Cardiac muscle cell (in vitro differentiated cells and primary cell): ENCODE measurements at regions not wholly inside any gene's neighbourhood (a gene's known extent, or its start where the extent isn't known, plus 50 kb on each side); places are given as distances from the start of the nearest gene placed in this dataset.
"Not testable (repeated sequence)": the region's sequence is repeated elsewhere in the genome, so short reads cannot be mapped to it uniquely, and the experiment has no call there.

Experiments used
- DNase-seq, 2 donors: peaks; one replicate each; pipeline versions ENCODE4 v3.0.0 to v3.0.0-alpha.2; 2010 to 2017; ENCODE audit warnings: low read depth in 1 of 2, low spot score in 1 of 2
- H3K27ac ChIP-seq: fragments of 200-600 bp; sonication (generic); 2 replicates; pipeline ENCODE4 v1.5.1; 2016
- H3K27me3 ChIP-seq: fragments of 200-600 bp; sonication (generic); 2 replicates; pipeline ENCODE4 v1.6.0; 2016; ENCODE audit warnings: control low read depth
- H3K36me3 ChIP-seq: fragments of 200-600 bp; sonication (generic); 2 replicates; pipeline ENCODE4 v1.5.1; 2016; ENCODE audit warnings: control low read depth
- H3K4me1 ChIP-seq: fragments of 200-600 bp; sonication (generic); 2 replicates; pipeline ENCODE4 v1.8.1; 2017; ENCODE audit warnings: low read depth, mild to moderate bottlenecking, mixed run types
- H3K4me3 ChIP-seq: fragments of 200-600 bp; sonication (generic); 2 replicates; pipeline ENCODE4 v1.5.1; 2016; ENCODE audit warnings: mild to moderate bottlenecking
- H3K9me3 ChIP-seq: fragments of 200-600 bp; sonication (generic); 2 replicates; pipeline ENCODE4 v1.5.1; 2017; ENCODE audit warnings: low read depth, mild to moderate bottlenecking, control low read depth
- TF ChIP-seq, protein P1 (sequence below): IDR thresholded peaks from 2 replicates; pipeline ENCODE4 v1.5.1; 2012; ENCODE audit warnings: low read depth, mild to moderate bottlenecking, low read length

DNA sequence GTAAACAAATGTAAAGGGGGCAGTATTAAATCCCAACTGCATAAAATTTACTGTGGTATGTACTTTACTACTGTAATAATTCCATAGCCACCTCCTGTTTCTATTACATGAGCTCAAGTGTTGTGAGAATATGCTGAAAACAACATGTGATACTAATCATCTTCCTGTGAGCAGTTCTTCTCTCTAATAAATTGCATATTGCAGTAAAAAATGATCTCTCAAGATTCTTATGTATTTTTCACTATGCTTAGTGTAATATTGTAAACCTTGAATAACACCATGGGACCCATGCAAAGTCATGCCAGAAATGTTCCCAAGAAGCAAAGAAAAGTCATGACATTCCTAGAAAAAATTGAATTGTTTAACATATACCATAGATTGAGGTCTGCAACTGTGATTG, 133.0 kb upstream of the ATXN1 start:
- no peak overlapping the region for H3K4me3 ChIP-seq
- H3K36me3 ChIP-seq = no peaks in the 10 kb centered on the region
- H3K4me1 ChIP-seq = peaks cover 5% of the 10 kb centered on the region
- H3K27me3 ChIP-seq = no peaks in the 10 kb centered on the region
- no peaks in the 10 kb centered on the region for H3K9me3 ChIP-seq
- TF ChIP-seq, protein P1, sequence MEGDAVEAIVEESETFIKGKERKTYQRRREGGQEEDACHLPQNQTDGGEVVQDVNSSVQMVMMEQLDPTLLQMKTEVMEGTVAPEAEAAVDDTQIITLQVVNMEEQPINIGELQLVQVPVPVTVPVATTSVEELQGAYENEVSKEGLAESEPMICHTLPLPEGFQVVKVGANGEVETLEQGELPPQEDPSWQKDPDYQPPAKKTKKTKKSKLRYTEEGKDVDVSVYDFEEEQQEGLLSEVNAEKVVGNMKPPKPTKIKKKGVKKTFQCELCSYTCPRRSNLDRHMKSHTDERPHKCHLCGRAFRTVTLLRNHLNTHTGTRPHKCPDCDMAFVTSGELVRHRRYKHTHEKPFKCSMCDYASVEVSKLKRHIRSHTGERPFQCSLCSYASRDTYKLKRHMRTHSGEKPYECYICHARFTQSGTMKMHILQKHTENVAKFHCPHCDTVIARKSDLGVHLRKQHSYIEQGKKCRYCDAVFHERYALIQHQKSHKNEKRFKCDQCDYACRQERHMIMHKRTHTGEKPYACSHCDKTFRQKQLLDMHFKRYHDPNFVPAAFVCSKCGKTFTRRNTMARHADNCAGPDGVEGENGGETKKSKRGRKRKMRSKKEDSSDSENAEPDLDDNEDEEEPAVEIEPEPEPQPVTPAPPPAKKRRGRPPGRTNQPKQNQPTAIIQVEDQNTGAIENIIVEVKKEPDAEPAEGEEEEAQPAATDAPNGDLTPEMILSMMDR = no peak
- no peak overlapping the region for H3K27ac ChIP-seq
- DNase-seq = no peak

DNA sequence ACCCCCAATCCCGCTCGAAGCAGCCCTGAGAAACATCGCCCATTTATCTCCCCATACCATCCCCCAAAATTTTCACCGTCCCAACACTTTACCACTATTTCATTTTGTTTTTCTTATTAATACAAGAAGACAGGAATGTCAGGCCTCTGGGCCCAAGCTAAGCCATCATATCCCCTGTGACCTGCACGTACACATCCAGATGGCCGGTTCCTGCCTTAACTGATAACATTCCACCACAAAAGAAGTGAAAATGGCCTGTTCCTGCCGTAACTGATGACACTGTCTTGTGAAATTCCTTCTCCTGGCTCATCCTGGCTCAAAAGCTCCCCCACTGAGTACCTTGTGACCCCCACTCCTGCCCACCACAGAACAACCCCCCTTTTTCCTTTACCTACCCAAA, 129.8 kb upstream of the ATXN1 start:
- not testable (repeated sequence) for H3K9me3 ChIP-seq, H3K27me3 ChIP-seq, H3K4me1 ChIP-seq

DNA sequence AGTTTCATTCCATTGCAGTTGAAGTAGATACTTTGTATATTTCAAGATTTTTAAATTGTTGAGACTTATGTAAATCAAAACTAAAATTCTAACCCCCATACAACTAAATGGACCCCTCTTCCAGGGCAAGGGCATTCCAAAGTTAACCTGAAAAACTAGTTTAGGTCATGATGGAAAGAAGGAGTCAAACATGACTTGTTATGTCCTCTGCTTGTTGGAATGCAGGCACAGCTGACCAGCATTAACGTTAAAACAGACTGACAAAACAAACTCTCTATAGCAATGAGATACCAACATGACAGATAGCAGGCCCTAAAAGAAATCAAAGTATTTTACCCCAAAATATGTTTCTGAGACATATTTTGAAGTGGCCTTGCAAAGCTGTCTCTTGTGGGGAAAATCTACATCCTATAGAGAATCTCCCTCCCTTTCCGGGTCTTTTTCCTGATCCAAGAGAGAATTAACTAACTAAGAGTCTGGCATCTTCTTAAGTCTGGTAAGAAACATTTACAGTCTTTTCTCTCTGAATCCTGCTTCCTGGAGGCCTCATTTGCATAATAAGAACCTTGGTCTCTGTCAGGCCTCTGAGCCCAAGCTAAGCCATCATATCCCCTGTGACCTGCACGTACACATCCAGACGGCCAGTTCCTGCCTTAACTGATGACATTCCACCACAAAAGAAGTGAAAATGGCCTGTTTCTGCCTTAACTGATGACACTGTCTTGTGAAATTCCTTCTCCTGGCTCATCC, 124.3 kb upstream of the ATXN1 start:
- H3K4me3 ChIP-seq = no peak overlapping the region
- H3K27me3 ChIP-seq = no peaks in the 10 kb centered on the region

More for the DNA sequence above, 129.8 kb upstream of the ATXN1 start:
- H3K36me3 ChIP-seq, DNase-seq, H3K4me3 ChIP-seq, H3K27ac ChIP-seq: not testable (repeated sequence)

DNA sequence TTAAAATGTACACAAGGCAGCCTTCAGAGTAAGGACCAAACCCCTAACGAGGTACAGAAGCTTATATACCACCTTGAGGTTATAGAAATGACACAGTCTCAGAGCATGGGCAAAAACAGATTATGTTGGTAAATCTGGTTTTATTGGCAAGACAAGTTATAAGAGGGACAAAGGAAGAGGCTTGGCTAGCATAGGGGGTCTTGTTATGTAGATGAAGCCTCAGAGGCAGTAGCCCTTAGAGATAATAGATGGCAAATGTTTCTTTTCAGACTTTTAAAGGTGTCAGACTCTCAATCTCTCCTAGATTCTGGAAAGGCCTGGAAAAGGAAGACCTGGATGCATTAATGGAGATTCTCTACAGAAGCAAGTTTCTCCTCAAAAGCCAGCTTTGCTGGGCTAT, 123.3 kb upstream of the ATXN1 start:
- Histone ChIP-seq H3K4me1 (no peaks in the 10 kb centered on the region), H3K27me3 (no peaks in the 10 kb centered on the region), H3K4me3 (no peak overlapping the region), H3K27ac (no peak overlapping the region), H3K9me3 (no peaks in the 10 kb centered on the region), H3K36me3 (no peaks in the 10 kb centered on the region)
- TF ChIP-seq, protein P1 = no peak
- DNase-seq = no peak

More for the DNA sequence above, 124.3 kb upstream of the ATXN1 start:
- no peaks in the 10 kb centered on the region for H3K4me1 ChIP-seq
- H3K27ac ChIP-seq = no peak overlapping the region
- no peaks in the 10 kb centered on the region for H3K9me3 ChIP-seq
- TF ChIP-seq, protein P1 = no peak
- DNase-seq = no peak
- H3K36me3 ChIP-seq = no peaks in the 10 kb centered on the region

DNA sequence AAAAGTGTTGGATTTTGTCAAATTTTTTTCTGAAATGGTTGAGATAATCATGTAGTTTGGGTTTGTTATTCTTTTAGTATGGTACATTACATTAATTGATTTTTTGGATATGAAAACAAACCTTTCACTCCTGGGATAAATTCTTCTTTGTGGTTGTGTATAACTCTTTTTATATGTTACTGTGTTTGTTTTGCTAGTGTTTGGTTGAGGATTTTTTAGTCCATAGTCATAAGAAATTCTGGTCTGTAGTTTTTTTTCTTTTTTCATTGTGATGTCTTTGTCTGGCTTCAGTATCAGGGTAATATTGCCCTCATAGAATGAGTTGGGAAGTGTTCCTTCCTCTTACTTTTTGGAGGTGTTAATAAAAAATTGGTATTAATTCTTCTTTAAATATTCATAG, 122.2 kb upstream of the ATXN1 start:
- no peak for DNase-seq
- no peak overlapping the region for H3K27ac ChIP-seq
- no peaks in the 10 kb centered on the region for H3K4me1 ChIP-seq
- no peak overlapping the region for H3K4me3 ChIP-seq
- no peaks in the 10 kb centered on the region for H3K9me3 ChIP-seq
- H3K27me3 ChIP-seq = no peaks in the 10 kb centered on the region
- TF ChIP-seq, protein P1 = no peak
- no peaks in the 10 kb centered on the region for H3K36me3 ChIP-seq

DNA sequence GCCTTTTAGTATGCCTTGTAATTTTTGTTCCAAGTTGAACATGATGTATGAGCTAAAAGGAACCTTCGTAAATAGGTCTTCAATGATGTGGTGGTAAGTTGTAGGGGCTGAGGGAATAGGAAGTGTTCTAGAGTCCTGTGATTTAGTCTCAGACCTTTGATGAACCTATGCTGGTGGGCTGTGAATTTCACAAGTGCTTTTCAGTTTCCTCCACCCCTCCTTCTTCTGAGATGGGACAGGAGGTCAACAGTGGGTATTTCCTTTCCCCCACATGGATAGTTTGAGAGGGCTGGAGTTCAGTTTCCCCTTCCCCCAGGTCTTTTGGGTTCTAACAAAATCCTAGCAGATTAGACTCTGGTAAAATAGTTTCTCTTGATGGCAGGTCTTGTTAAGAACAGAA, 121.0 kb upstream of the ATXN1 start:
- Histone ChIP-seq H3K27ac (no peak overlapping the region), H3K4me3 (no peak overlapping the region), H3K27me3 (no peaks in the 10 kb centered on the region), H3K9me3 (no peaks in the 10 kb centered on the region), H3K36me3 (no peaks in the 10 kb centered on the region), H3K4me1 (no peaks in the 10 kb centered on the region)
- no peak for DNase-seq
- TF ChIP-seq, protein P1 = no peak

DNA sequence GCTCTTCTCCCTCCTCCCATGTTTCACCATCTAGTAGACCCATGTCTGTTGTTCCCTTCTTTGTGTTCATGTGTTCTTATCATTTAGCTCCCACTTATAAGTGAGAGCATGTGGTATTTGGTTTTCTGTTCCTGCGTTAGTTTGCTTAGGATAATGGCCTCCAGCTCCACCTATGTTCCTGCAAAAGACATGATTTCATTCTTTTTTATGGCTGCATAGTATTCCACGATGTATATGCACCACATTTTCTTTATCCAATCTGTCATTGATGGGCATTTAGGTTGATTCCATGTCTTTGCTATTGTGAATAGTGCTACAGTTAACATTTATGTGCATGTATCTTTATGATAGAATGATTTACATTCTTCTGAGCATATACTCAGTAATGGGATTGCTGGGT, 115.6 kb upstream of the ATXN1 start:
- H3K4me1 ChIP-seq, DNase-seq, H3K9me3 ChIP-seq: not testable (repeated sequence)

More for the DNA sequence above, 115.6 kb upstream of the ATXN1 start:
- H3K27ac ChIP-seq, H3K4me3 ChIP-seq, H3K27me3 ChIP-seq, H3K36me3 ChIP-seq: not testable (repeated sequence)
